SK-N-SH treated with all-trans-retinoic acid at 6 μM for 48 hours (cell line): ENCODE measurements at regions not wholly inside any gene's neighbourhood (a gene's known extent, or its start where the extent isn't known, plus 50 kb on each side); places are given as distances from the start of the nearest gene placed in this dataset.

ENCODE experiments used
- ATAC-seq: fragments of 200-7000 bp; cut with Tn5 transposase; 3 replicates; pipeline ENCODE4 v1.9.1; 2020; ENCODE audit warnings: mild to moderate bottlenecking, moderate library complexity
- ARNTL ChIP-seq: fragments of 450-650 bp; formaldehyde crosslinking; IDR thresholded peaks from 2 replicates; pipeline ENCODE4 v1.5.0; 2020; ENCODE audit warnings: low read depth, mild to moderate bottlenecking, moderate library complexity, borderline replicate concordance
- CSDC2 ChIP-seq: fragments of 250-450 bp; sonication (Bioruptor Pico); IDR thresholded peaks from 2 replicates; pipeline ENCODE4 v1.5.0; 2020; ENCODE audit warnings: mild to moderate bottlenecking, moderate library complexity
- CSRNP3 ChIP-seq: fragments of 250-450 bp; sonication (Bioruptor Pico); IDR thresholded peaks from 2 replicates; pipeline ENCODE4 v1.5.1; 2021; ENCODE audit warnings: mild to moderate bottlenecking, moderate library complexity
- ESRRG ChIP-seq: fragments of 250-450 bp; sonication (Bioruptor Pico); IDR thresholded peaks from 2 replicates; pipeline ENCODE4 v1.6.1; 2021; ENCODE audit warnings: mild to moderate bottlenecking
- GLIS3 ChIP-seq: fragments of 250-450 bp; sonication (Bioruptor Pico); IDR thresholded peaks from 2 replicates; pipeline ENCODE4 v1.5.0; 2020; ENCODE audit warnings: mild to moderate bottlenecking, moderate library complexity
- ISL1 ChIP-seq: fragments of 250-450 bp; sonication (Bioruptor Pico); IDR thresholded peaks from 2 replicates; pipeline ENCODE4 v2.1.2; 2022; ENCODE audit warnings: mild to moderate bottlenecking, moderate library complexity
- OSR1 ChIP-seq: fragments of 250-450 bp; sonication (Bioruptor Pico); IDR thresholded peaks from 2 replicates; pipeline ENCODE4 v1.8.0; 2022; ENCODE audit warnings: moderate library complexity, mild to moderate bottlenecking, inconsistent platforms
- POU6F1 ChIP-seq: fragments of 250-450 bp; sonication (Bioruptor Pico); IDR thresholded peaks from 2 replicates; pipeline ENCODE4 v1.8.0; 2021; ENCODE audit warnings: low read depth, mild to moderate bottlenecking, moderate library complexity, borderline replicate concordance
- PPARA ChIP-seq: fragments of 250-450 bp; sonication (Bioruptor Pico); IDR thresholded peaks from 2 replicates; pipeline ENCODE4 v1.5.0; 2020; ENCODE audit warnings: mild to moderate bottlenecking, borderline replicate concordance
- RARB ChIP-seq: fragments of 250-450 bp; sonication (Bioruptor Pico); IDR thresholded peaks from 2 replicates; pipeline ENCODE4 v1.8.0; 2021; ENCODE audit warnings: mild to moderate bottlenecking, moderate library complexity
- SNAI2 ChIP-seq: fragments of 250-450 bp; sonication (Bioruptor Pico); IDR thresholded peaks from 2 replicates; pipeline ENCODE4 v1.5.0; 2020; ENCODE audit warnings: mild to moderate bottlenecking, moderate library complexity
- TCF4 ChIP-seq: fragments of 250-450 bp; sonication (Bioruptor Pico); IDR thresholded peaks from 2 replicates; pipeline ENCODE4 v1.8.0; 2021; ENCODE audit warnings: mild to moderate bottlenecking, moderate library complexity, borderline replicate concordance
- TOX ChIP-seq: fragments of 250-450 bp; sonication (Bioruptor Pico); IDR thresholded peaks from 2 replicates; pipeline ENCODE4 v1.8.0; 2021; ENCODE audit warnings: mild to moderate bottlenecking, moderate library complexity, borderline replicate concordance
- ZC3H10 ChIP-seq: fragments of 250-450 bp; sonication (Bioruptor Pico); IDR thresholded peaks from 2 replicates; pipeline ENCODE4 v1.5.1; 2021; ENCODE audit warnings: mild to moderate bottlenecking, moderate library complexity
- ZFP3 ChIP-seq: fragments of 250-450 bp; sonication (Bioruptor Pico); IDR thresholded peaks from 2 replicates; pipeline ENCODE4 v1.5.0; 2020; ENCODE audit warnings: mild to moderate bottlenecking, moderate library complexity
- ZFP30 ChIP-seq: fragments of 450-650 bp; formaldehyde crosslinking; IDR thresholded peaks from 2 replicates; pipeline ENCODE4 v1.5.0; 2022; ENCODE audit warnings: mild to moderate bottlenecking, moderate library complexity
- ZNF565 ChIP-seq: fragments of 450-650 bp; formaldehyde crosslinking; conservative IDR thresholded peaks from 2 replicates; pipeline ENCODE4 v1.5.0; 2020; ENCODE audit warnings: low read depth, mild to moderate bottlenecking, moderate library complexity
- ZNF70 ChIP-seq: fragments of 450-650 bp; formaldehyde crosslinking; IDR thresholded peaks from 2 replicates; pipeline ENCODE4 v1.5.0; 2020; ENCODE audit warnings: mild to moderate bottlenecking, moderate library complexity
- ZNF8 ChIP-seq: fragments of 450-650 bp; formaldehyde crosslinking; IDR thresholded peaks from 2 replicates; pipeline ENCODE4 v1.5.0; 2020; ENCODE audit warnings: mild to moderate bottlenecking, moderate library complexity
- TF ChIP-seq, protein P1 (sequence below): fragments of 250-450 bp; sonication (Bioruptor Pico); IDR thresholded peaks from 2 replicates; pipeline ENCODE4 v1.8.0; 2020; ENCODE audit warnings: mild to moderate bottlenecking, moderate library complexity, borderline replicate concordance
- TF ChIP-seq, protein P2 (sequence below): fragments of 250-450 bp; sonication (Bioruptor Pico); IDR thresholded peaks from 2 replicates; pipeline ENCODE4 v1.5.0; 2020; ENCODE audit warnings: mild to moderate bottlenecking, moderate library complexity
- TF ChIP-seq, protein P3 (sequence below): fragments of 250-450 bp; sonication (Bioruptor Pico); IDR thresholded peaks from 2 replicates; pipeline ENCODE4 v1.5.1; 2020; ENCODE audit warnings: low read depth, mild to moderate bottlenecking, moderate library complexity

DNA sequence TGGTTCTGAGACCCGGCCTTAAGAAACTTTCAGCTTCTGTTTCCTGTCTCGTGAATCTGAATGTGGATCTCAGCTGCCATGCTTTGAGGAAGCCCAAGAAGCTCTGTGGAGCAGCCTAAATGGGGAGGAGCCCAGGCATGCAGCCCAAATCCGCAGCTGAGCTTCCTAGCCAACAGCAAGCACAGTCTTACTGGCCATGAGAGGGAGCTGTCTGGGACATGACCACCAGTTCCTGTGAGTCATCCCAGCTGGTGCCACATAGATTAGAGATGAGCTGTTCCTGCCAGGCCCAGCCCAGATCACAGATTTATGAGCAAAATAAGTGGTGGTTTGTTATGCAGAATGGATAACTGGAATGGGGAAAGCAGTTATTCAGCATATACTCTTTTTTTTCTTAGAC, 224.4 kb upstream of the APCDD1 start:
- peak; percentile 84 for ATAC-seq
- TF ChIP-seq ZNF565: peak; percentile 97
- no peak for TF ChIP-seq CSRNP3
- no peak for TF ChIP-seq RARB (CRISPR knock-in tag)
- no peak for TF ChIP-seq ISL1 (CRISPR knock-in tag)

DNA sequence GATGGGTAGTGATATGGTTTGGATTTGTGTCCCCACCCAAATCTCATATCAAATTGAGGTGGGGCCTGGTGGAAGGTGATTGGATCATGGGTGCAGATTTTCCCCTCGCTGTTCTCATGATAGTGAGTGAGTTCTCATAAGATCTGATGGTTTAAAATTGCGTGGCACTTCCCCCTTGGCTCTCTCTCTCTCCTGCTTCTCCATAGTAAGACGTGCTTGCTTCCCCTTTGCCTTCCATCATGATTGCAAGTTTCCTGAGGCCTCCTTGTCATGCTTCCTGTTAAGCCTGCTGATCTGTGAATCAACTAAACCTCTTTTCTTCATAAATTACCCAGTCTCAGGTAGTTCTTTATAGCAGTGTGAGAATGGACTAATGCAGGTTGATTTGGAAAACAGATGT, 223.2 kb upstream of the APCDD1 start:
- no peak for ATAC-seq
- no peak for TF ChIP-seq CSDC2 (CRISPR knock-in tag)
- no peak for TF ChIP-seq ARNTL (CRISPR knock-in tag)

- ATAC-seq: no peak
- TF ChIP-seq RARB (CRISPR knock-in tag) (no peak), ZNF8 (CRISPR knock-in tag) (no peak), ZC3H10 (CRISPR knock-in tag) (no peak), ESRRG (no peak), ZFP3 (no peak), ZNF565 (no peak), CSDC2 (CRISPR knock-in tag) (no peak), GLIS3 (CRISPR knock-in tag) (no peak), ARNTL (CRISPR knock-in tag) (no peak), ZFP30 (no peak), TOX (CRISPR knock-in tag) (no peak)
- TF ChIP-seq, protein P1, sequence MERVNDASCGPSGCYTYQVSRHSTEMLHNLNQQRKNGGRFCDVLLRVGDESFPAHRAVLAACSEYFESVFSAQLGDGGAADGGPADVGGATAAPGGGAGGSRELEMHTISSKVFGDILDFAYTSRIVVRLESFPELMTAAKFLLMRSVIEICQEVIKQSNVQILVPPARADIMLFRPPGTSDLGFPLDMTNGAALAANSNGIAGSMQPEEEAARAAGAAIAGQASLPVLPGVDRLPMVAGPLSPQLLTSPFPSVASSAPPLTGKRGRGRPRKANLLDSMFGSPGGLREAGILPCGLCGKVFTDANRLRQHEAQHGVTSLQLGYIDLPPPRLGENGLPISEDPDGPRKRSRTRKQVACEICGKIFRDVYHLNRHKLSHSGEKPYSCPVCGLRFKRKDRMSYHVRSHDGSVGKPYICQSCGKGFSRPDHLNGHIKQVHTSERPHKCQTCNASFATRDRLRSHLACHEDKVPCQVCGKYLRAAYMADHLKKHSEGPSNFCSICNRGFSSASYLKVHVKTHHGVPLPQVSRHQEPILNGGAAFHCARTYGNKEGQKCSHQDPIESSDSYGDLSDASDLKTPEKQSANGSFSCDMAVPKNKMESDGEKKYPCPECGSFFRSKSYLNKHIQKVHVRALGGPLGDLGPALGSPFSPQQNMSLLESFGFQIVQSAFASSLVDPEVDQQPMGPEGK (CRISPR knock-in tag): no peak
- TF ChIP-seq, protein P2, sequence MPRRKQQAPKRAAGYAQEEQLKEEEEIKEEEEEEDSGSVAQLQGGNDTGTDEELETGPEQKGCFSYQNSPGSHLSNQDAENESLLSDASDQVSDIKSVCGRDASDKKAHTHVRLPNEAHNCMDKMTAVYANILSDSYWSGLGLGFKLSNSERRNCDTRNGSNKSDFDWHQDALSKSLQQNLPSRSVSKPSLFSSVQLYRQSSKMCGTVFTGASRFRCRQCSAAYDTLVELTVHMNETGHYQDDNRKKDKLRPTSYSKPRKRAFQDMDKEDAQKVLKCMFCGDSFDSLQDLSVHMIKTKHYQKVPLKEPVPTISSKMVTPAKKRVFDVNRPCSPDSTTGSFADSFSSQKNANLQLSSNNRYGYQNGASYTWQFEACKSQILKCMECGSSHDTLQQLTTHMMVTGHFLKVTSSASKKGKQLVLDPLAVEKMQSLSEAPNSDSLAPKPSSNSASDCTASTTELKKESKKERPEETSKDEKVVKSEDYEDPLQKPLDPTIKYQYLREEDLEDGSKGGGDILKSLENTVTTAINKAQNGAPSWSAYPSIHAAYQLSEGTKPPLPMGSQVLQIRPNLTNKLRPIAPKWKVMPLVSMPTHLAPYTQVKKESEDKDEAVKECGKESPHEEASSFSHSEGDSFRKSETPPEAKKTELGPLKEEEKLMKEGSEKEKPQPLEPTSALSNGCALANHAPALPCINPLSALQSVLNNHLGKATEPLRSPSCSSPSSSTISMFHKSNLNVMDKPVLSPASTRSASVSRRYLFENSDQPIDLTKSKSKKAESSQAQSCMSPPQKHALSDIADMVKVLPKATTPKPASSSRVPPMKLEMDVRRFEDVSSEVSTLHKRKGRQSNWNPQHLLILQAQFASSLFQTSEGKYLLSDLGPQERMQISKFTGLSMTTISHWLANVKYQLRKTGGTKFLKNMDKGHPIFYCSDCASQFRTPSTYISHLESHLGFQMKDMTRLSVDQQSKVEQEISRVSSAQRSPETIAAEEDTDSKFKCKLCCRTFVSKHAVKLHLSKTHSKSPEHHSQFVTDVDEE (CRISPR knock-in tag): no peak
- TF ChIP-seq, all 23 proteins: peak for 0
Observed at GRCh38 chr18:10232062-10232461, 222.4 kb upstream of the APCDD1 start.

- ATAC-seq: no peak
- no peak for TF ChIP-seq PPARA (CRISPR knock-in tag)
- no peak for TF ChIP-seq OSR1
- no peak for TF ChIP-seq ESRRG
- no peak for TF ChIP-seq CSDC2 (CRISPR knock-in tag)
- no peak for TF ChIP-seq ZNF565
- TF ChIP-seq, protein P2 (CRISPR knock-in tag): no peak
- no peak for TF ChIP-seq SNAI2 (CRISPR knock-in tag)
- no peak for TF ChIP-seq ZNF8 (CRISPR knock-in tag)
- TF ChIP-seq ZNF70 (CRISPR knock-in tag): no peak
- TF ChIP-seq ZFP30: no peak
- no peak for TF ChIP-seq RARB (CRISPR knock-in tag)
- TF ChIP-seq POU6F1: no peak
- TF ChIP-seq, protein P3, sequence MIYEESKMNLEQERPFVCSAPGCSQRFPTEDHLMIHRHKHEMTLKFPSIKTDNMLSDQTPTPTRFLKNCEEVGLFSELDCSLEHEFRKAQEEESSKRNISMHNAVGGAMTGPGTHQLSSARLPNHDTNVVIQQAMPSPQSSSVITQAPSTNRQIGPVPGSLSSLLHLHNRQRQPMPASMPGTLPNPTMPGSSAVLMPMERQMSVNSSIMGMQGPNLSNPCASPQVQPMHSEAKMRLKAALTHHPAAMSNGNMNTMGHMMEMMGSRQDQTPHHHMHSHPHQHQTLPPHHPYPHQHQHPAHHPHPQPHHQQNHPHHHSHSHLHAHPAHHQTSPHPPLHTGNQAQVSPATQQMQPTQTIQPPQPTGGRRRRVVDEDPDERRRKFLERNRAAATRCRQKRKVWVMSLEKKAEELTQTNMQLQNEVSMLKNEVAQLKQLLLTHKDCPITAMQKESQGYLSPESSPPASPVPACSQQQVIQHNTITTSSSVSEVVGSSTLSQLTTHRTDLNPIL (CRISPR knock-in tag): no peak
- no peak for TF ChIP-seq TOX (CRISPR knock-in tag)
- no peak for TF ChIP-seq TCF4 (CRISPR knock-in tag)
Observed at GRCh38 chr18:10233082-10233875, 221.2 kb upstream of the APCDD1 start.
